ENCODE measurements at regions not wholly inside any gene's neighbourhood (a gene's known extent, or its start where the extent isn't known, plus 50 kb on each side); places are given as distances from the start of the nearest gene placed in this dataset.
"Not testable (repeated sequence)": the region's sequence is repeated elsewhere in the genome, so short reads cannot be mapped to it uniquely, and the experiment has no call there.

DNA sequence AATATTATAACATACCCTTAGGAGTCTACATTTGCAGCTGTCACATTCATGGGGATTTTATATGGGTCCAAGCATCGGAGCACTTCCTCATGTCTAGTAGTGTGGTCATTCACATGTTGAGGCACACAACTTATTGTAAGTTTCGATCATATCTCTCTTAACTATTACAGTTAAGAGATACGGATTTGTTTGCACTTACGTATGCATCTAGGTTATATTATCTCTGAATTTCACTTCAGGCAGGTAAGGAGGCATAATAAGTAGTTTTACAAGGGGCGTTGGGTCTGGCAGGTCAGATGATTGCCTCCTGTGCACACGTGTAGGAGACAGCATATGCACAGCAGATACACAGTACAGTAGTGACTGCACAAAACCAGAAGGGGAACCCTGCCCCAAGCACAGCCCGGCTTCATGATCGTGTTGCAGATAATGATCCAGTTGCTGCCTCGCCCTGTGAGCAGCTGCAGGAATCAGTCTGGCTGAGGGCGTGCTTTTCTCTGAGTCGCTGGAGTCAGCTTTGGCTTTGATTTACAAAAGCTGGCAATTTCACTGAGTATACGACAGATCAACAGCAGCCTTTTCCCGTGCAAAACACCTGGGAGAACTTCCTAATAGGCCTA, 302.9 kb upstream of the GATB start:
- ATAC-seq (peak; percentile 78), DNase-seq (no peak)
- peak overlapping the region; percentile 35 for H3K27ac Mint-ChIP-seq
- H3K9me3 ChIP-seq (ENCODE audit: control insufficient read depth, low read length, poor library complexity, severe bottlenecking): no peaks in the 10 kb centered on the region
- no peaks in the 10 kb centered on the region for H3K27me3 Mint-ChIP-seq
- H3K36me3 Mint-ChIP-seq (ENCODE audit: low read depth): no peaks in the 10 kb centered on the region
- H3K4me1 Mint-ChIP-seq: peaks cover 24% of the 10 kb centered on the region
- H3K4me3 Mint-ChIP-seq: peak overlapping the region; percentile 31

DNA sequence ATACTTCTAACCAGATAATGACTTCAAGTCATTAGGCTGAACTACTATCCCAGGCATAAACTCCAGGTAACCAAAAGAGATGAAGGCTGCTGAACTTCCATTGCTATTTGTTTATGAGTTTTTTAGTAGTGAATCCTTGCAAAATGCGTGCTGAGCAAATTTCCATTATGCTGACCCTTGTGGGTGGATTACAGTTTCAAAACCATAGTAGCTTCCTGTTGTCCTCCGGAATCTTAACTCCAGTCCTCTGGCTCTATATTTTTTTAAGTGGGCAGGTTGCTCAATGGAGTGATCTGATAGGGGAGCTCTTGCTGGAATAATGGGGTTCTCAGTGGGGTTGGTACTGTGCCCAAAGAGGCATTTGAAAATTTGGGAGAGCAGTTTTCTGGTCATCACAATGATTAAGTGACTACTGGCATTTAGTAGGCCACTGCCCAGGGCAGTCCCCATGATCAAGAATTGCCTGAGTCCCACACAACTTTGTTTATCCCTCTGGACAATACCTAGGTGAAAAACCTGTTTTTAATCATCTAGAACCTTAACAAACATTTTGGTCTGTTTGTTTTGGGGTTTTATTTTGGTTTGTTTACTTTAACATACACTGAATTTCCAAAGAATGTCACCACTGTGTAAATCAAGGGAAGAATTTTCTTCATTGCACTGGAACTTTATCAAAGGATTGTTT, 302.3 kb upstream of the GATB start:
- ATAC-seq: no peak

DNA sequence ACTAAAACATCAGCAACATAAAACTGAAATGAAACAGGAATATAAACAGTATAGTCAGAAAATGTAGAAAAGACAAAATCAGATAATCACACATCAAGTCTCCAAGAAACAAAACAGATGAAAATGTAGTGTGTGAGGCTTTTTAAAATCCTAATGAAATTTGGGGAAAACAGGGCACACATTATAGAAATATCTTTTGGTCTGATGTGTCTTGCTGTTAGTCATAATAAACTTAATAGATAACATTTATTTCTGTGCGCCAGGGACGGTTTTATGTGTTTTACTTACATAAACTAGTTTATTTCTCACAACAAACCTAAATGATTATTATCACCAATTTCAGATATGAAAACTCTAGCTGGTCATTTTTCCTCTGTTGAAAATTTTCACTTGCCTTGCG, 293.9 kb upstream of the GATB start:
- ATAC-seq (no peak), DNase-seq (no peak)
- Mint-ChIP-seq H3K4me1 (peaks cover 13% of the 10 kb centered on the region), H3K36me3 (ENCODE audit: low read depth) (no peaks in the 10 kb centered on the region), H3K27me3 (no peaks in the 10 kb centered on the region), H3K27ac (no peak overlapping the region), H3K4me3 (no peak overlapping the region)
- no peaks in the 10 kb centered on the region for H3K9me3 ChIP-seq (ENCODE audit: control insufficient read depth, low read length, poor library complexity, severe bottlenecking)

More for the DNA sequence above, 302.3 kb upstream of the GATB start:
- peaks cover 22% of the 10 kb centered on the region for H3K4me1 Mint-ChIP-seq
- no peaks in the 10 kb centered on the region for H3K27me3 Mint-ChIP-seq
- H3K4me3 Mint-ChIP-seq: no peak overlapping the region
- no peak overlapping the region for H3K27ac Mint-ChIP-seq
- DNase-seq: no peak
- no peaks in the 10 kb centered on the region for H3K36me3 Mint-ChIP-seq (ENCODE audit: low read depth)
- no peaks in the 10 kb centered on the region for H3K9me3 ChIP-seq (ENCODE audit: control insufficient read depth, low read length, poor library complexity, severe bottlenecking)

DNA sequence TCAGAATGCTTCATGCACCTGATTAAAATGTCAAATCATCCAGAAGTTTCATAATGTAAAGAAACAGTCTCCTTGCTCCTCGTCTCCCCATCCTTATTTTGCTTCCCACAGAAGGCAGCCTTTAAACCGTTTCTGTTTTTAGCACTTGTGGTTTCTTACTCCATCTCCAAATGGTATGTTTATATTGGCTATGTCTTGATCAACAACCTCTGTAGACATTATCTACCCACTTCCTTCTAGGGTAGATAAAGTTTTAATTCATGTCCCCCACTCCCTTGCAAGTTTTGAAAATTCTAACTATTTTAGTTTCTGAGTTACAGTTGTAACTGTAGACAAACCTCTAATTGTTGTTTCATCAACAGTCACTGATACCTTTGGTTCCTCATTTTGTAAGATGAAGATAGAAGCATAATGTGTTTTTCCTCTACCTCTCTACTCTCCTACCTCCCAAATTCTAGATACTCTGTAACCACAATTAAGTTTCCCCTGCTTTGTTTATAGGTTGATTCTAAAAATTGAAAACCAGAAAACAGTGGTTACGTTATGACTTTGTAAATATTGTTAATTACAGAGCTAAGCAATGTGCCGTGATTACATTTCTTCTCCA, 291.7 kb upstream of the GATB start:
- H3K4me1 Mint-ChIP-seq: peaks cover 13% of the 10 kb centered on the region
- peak overlapping the region; percentile 82 for H3K27ac Mint-ChIP-seq
- ATAC-seq (peak; percentile 51), DNase-seq (no peak)
- no peaks in the 10 kb centered on the region for H3K9me3 ChIP-seq (ENCODE audit: control insufficient read depth, low read length, poor library complexity, severe bottlenecking)
- no peaks in the 10 kb centered on the region for H3K27me3 Mint-ChIP-seq
- H3K4me3 Mint-ChIP-seq: peak overlapping the region; percentile 64
- H3K36me3 Mint-ChIP-seq (ENCODE audit: low read depth): no peaks in the 10 kb centered on the region

DNA sequence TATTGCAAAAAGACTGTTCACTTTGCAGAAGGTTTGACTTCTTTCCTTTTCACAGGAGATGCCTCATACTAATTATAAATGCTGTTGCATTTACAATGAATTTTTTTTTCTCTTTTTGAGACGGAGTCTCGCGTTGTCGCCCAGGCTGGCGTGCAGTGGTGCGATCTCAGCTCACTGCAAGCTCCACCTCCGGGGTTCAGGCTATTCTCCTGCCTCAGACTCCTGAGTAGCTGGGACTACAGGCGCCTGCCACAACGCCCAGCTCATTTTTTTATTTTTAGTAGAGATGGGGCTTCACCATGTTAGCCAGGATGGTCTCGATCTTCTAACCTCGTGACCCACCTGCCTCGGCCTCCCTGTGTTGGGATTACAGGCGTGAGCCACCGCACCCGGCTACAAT, 290.5 kb upstream of the GATB start:
- not testable (repeated sequence) for DNase-seq; ATAC-seq; H3K9me3 ChIP-seq (ENCODE audit: control insufficient read depth, low read length, poor library complexity, severe bottlenecking); H3K27me3 Mint-ChIP-seq; H3K4me3 Mint-ChIP-seq; H3K27ac Mint-ChIP-seq; H3K36me3 Mint-ChIP-seq (ENCODE audit: low read depth)
- peaks cover 13% of the 10 kb centered on the region for H3K4me1 Mint-ChIP-seq

DNA sequence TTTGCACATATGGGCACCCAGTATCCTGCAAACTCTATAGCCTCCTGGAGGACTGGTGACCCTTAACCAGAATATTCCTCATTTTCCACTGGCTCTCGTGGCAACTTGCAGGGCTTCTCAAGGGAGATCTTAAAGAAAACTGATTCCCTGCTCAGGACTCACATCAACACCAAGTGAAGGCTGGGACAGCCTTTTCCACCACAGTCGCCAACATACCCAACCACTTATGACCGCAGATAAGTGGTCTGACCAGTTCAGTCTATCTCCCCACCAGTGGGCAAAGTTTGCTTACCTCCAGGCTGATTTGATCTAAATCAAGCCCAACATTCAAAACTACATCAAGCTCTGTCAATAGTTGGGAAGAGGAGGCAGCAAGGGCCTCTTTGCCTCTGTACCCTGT, 289.3 kb upstream of the GATB start:
- H3K4me3 Mint-ChIP-seq: no peak overlapping the region
- no peaks in the 10 kb centered on the region for H3K36me3 Mint-ChIP-seq (ENCODE audit: low read depth)
- H3K27ac Mint-ChIP-seq: no peak overlapping the region
- ATAC-seq: no peak
- no peaks in the 10 kb centered on the region for H3K9me3 ChIP-seq (ENCODE audit: control insufficient read depth, low read length, poor library complexity, severe bottlenecking)
- H3K27me3 Mint-ChIP-seq: no peaks in the 10 kb centered on the region
- H3K4me1 Mint-ChIP-seq: peaks cover 13% of the 10 kb centered on the region
- DNase-seq: no peak

DNA sequence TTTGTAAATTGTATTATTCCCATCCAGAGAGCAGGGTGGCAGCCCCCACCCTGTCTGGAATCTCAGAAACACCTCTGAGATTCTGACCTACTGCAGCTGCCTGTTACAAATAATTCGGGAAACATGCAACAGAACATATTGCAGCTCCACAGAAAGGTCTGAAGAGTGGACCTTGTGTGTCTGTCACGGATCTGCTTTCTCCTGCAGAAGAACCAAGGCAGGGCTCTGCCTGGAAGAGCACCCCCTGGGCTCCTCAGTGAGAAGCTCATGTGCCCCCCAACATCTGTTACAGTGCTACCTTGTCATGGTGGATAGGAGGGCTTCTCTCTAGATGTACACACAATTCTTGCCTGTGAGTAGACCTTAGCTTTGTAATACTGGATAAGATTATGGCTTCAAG, 286.6 kb upstream of the GATB start:
- Mint-ChIP-seq H3K4me3 (no peak overlapping the region), H3K27me3 (no peaks in the 10 kb centered on the region), H3K27ac (no peak overlapping the region), H3K4me1 (peaks cover 3% of the 10 kb centered on the region), H3K36me3 (ENCODE audit: low read depth) (no peaks in the 10 kb centered on the region)
- DNase-seq (no peak), ATAC-seq (no peak)
- H3K9me3 ChIP-seq (ENCODE audit: control insufficient read depth, low read length, poor library complexity, severe bottlenecking): no peaks in the 10 kb centered on the region

DNA sequence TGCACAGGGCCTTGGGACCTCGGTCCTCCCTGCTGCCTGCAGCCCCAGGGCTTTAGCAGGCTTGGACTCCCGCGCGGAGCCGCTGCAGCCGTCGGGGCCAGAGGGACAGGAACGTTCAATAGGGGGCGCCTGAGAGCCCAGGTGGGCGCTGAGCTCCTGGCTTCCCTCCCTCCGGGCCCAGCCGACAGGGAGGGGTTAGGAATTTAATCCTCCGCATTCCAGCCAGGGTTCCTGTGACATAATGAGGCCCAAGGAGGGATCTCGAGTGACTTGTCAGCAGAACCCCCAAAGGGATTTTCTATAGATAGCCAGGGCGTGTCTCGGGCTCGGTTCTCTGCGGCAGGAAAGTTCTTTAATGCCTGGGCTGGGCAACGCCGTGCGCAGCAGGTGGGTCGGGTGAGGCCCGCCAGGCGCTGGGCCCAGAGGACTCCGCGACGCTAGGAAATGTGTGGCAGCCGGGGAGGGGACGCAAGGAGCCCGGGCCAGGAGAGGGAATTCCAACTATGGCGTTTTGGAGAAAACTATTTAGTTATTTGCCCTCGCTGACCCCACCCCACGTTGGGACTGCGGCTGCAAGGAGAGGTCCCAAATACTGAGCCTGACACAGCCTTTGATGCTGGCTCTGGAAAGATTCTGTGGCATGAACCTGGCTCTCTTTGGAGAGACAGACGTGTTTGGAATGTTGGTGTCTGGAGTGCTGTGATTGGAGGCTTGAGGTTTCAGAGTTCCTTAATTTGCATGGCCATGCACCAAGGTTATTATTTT, 285.2 kb upstream of the GATB start:
- H3K9me3 ChIP-seq (ENCODE audit: control insufficient read depth, low read length, poor library complexity, severe bottlenecking): no peaks in the 10 kb centered on the region
- no peaks in the 10 kb centered on the region for H3K27me3 Mint-ChIP-seq
- no peaks in the 10 kb centered on the region for H3K36me3 Mint-ChIP-seq (ENCODE audit: low read depth)
- no peak overlapping the region for H3K27ac Mint-ChIP-seq
- ATAC-seq (no peak), DNase-seq (no peak)
- H3K4me3 Mint-ChIP-seq: no peak overlapping the region
- peaks cover 2% of the 10 kb centered on the region for H3K4me1 Mint-ChIP-seq

DNA sequence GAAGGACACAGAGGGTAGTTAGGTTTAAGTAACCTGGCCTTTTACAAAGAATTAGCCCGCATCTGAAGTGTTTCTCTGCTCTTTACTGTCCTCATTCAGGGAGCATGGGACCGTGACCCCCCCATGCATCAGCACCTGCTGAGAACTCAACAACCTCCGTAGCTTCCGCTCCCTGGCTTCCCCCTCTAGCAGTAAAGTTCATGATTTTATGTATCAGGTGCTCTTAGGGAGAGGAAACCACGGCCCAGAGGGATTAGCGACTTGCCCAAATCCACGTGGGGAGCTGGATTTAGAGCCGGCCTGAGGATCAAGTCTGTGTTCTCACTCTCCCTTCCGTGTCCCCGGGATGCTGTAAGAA, 284.6 kb upstream of the GATB start:
- H3K9me3 ChIP-seq (ENCODE audit: control insufficient read depth, low read length, poor library complexity, severe bottlenecking): no peaks in the 10 kb centered on the region
- ATAC-seq (no peak), DNase-seq (no peak)
- Mint-ChIP-seq H3K4me3 (no peak overlapping the region), H3K4me1 (peaks cover 2% of the 10 kb centered on the region), H3K27me3 (no peaks in the 10 kb centered on the region), H3K27ac (no peak overlapping the region), H3K36me3 (ENCODE audit: low read depth) (no peaks in the 10 kb centered on the region)

DNA sequence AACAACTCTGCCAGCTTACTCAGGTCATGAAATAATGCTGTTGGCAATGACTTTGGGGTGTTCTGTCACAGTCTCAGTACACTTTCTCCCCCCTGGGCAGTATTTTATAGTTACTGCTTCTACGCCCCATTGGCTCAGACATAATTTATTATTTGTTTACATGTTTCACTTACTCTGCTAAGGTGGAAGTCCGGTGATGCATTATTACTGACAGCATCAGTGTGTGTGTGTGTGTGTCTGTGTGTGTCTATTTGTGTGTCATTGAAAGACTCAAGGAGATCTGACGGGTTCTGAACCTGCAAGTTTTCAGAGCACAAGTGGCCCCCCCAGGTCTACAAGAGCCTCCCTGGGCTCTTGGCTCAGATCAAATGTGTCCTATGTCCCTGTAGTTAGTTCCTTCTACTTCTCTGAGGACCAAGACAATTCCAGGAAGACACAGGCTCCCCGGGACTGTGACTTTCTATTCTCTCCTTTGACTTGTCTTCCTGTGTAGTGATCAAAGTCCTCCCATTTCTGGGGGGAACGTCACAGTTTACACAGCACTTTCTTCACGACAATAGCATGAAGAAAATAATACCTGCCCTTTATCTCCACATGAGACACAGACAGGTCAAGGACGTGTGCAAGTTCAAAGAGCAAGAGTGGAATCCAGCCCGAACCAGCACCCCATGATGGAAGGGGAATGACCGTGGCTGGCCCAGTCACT, 283.7 kb upstream of the GATB start:
- H3K9me3 ChIP-seq (ENCODE audit: control insufficient read depth, low read length, poor library complexity, severe bottlenecking): no peaks in the 10 kb centered on the region
- H3K27me3 Mint-ChIP-seq: no peaks in the 10 kb centered on the region
- H3K36me3 Mint-ChIP-seq (ENCODE audit: low read depth): no peaks in the 10 kb centered on the region
- H3K4me3 Mint-ChIP-seq: no peak overlapping the region
- ATAC-seq (no peak), DNase-seq (no peak)
- H3K4me1 Mint-ChIP-seq: no peaks in the 10 kb centered on the region
- no peak overlapping the region for H3K27ac Mint-ChIP-seq

DNA sequence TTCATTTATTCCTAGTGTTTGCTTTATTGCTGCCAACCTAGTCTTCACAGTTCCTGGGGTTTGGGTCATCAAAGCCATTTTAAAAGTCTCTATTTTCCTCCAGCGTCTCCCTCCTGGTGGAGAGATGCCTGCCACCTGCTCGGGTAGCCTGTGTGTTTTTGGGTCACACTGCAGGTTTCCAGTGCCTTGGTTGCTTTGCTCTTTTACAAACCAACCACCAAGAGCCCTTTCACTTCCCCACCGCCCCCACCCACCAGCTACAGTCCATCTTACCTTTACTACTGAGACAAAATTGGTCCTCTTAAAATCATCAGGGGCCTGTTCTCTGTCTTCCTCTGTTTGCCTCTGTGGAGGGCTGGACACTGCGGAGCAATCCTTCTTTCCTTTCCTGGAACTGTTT, 280.5 kb upstream of the GATB start:
- Mint-ChIP-seq H3K27me3 (no peaks in the 10 kb centered on the region), H3K4me1 (no peaks in the 10 kb centered on the region), H3K4me3 (no peak overlapping the region), H3K36me3 (ENCODE audit: low read depth) (no peaks in the 10 kb centered on the region), H3K27ac (no peak overlapping the region)
- DNase-seq (no peak), ATAC-seq (no peak)
- H3K9me3 ChIP-seq (ENCODE audit: control insufficient read depth, low read length, poor library complexity, severe bottlenecking): no peaks in the 10 kb centered on the region

DNA sequence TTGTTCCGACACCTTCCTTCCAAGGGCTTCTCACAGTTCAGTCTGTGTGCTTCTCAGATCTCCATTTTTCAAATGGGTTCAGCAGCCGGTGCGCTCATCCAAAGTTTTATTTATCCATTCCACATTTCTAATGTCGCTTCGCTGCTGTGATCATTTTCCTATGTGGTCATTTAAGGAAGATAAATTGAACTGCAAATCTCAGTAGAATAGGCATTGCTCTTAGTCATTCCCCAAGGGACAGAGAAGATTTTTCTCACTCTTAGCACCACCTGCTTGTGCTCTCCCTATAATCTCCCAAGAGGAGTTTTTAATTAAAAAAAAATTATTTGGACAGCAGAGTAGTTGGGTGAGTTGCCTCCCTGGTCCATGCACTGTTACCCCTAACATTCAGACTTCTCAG, 278.9 kb upstream of the GATB start:
- H3K36me3 Mint-ChIP-seq (ENCODE audit: low read depth): no peaks in the 10 kb centered on the region
- DNase-seq (no peak), ATAC-seq (no peak)
- no peaks in the 10 kb centered on the region for H3K9me3 ChIP-seq (ENCODE audit: control insufficient read depth, low read length, poor library complexity, severe bottlenecking)
- no peaks in the 10 kb centered on the region for H3K4me1 Mint-ChIP-seq
- H3K4me3 Mint-ChIP-seq: no peak overlapping the region
- H3K27ac Mint-ChIP-seq: no peak overlapping the region
- no peaks in the 10 kb centered on the region for H3K27me3 Mint-ChIP-seq

DNA sequence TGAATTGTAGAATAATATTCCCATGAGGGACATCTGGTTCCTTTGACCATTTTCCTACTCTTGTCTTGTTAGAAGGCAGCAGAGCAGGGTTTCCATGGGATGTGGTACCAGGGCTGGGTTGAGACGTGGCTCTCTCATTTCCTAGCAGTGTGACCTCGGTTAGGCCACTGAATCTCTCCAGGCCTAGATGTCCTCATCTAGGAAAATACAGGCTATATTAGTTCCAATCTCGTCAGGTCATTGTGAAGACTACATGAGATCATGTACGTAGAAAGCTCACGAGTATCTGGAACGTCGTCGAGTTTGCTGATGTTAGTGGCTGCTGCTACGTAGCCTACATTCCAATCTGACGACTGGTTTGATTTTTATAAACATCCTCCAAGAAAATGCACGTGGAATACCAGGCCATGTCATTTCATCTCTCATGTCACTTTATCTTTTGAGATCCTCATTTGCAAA, 278.2 kb upstream of the GATB start:
- DNase-seq (no peak), ATAC-seq (no peak)
- no peak overlapping the region for H3K4me3 Mint-ChIP-seq
- H3K36me3 Mint-ChIP-seq (ENCODE audit: low read depth): no peaks in the 10 kb centered on the region
- no peaks in the 10 kb centered on the region for H3K27me3 Mint-ChIP-seq
- H3K4me1 Mint-ChIP-seq: no peaks in the 10 kb centered on the region
- H3K27ac Mint-ChIP-seq: no peak overlapping the region
- H3K9me3 ChIP-seq (ENCODE audit: control insufficient read depth, low read length, poor library complexity, severe bottlenecking): no peaks in the 10 kb centered on the region

All from T-helper 17 cell (primary cell).